ENCODE measurements at regions not wholly inside any gene's neighbourhood (a gene's known extent, or its start where the extent isn't known, plus 50 kb on each side); places are given as distances from the start of the nearest gene placed in this dataset.

DNA sequence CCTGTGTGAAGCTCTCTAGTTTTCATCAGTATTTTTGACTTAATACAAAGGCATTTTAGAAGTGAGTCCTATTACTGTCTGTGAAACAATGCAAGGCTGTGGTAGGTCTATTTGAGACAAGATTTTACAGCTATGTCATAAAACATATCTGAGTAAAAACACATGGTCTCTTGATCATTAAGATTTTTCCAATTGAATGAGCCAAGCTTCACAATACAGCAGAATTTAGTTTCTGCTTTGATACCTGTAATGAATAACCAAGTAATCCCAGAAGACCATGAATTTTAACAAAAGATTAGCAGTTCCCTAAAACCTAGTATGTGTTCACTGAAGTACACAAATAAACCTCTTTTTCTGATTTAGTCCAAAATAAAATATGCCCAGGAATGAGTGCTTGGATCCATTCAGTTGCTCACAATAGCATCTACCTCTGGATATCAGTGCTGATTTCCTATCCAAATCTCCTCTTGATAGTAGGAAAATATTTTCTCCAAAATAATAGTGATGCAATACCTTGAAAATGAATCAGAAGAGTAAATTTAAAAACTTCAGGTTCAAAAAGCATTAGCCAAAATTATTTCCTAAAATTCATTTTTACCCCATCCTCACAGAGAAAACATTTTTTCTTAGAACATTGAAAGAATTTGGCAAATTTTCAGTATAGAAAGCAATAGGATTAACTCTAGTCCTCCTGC, 533.5 kb upstream of the SGCG start:
- H3K4me3 ChIP-seq (ENCODE audit: low read length in 2 of 2): no peak overlapping the region
- DNase-seq: no peak
- H3K9me3 Mint-ChIP-seq: peaks cover 0 to 4% (median 0%) of the 10 kb centered on the region in 8 donors
- no peak overlapping the region for H3K27ac ChIP-seq (ENCODE audit: low read depth, low read length)
- H3K27ac Mint-ChIP-seq: no peak overlapping the region
- no peaks in the 10 kb centered on the region for H3K36me3 ChIP-seq (ENCODE audit: insufficient read depth, low read length)
- H3K4me1 ChIP-seq (ENCODE audit: insufficient read depth, low read length): no peaks in the 10 kb centered on the region
- POLR2A ChIA-PET (ENCODE audit: partially characterized antibody): no interaction called here
- no peak overlapping the region for H3K4me3 Mint-ChIP-seq
- intact Hi-C loops (cut with micrococcal nuclease): no loop called here
- no peaks in the 10 kb centered on the region for H3K27me3 ChIP-seq (ENCODE audit: insufficient read depth, low read length)
- no peaks in the 10 kb centered on the region for H3K27me3 Mint-ChIP-seq
- H3K9me3 ChIP-seq (ENCODE audit: control insufficient read depth in 1 of 2, low read length in 2 of 2): no peaks in the 10 kb centered on the region
- no peaks in the 10 kb centered on the region for H3K36me3 Mint-ChIP-seq
- CTCF ChIA-PET (ENCODE audit: partially characterized antibody): no interaction called here
- no peaks in the 10 kb centered on the region for H3K4me1 Mint-ChIP-seq

DNA sequence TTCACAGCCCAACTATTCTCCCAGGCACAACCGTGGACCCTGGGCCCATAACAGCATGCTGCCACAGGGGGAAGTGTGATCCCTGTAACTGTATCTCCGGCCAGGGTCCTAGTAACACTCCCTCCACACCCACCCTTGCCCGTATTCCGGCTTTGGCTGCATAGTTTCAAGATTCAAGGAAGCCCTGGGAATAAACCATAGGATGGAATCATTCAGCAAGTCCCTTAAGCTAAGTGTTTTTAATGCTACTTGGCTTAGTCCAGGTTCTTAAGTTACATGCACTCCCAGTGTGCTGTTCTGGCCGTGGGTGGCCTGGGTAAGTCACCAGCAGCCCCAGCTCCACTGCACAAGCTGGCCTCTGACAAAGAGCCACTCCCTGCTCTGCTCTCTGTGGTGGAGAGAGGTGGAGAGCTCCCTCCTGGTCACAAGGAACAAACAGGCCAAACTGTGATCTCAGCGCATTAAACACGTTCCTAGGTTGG, 532.4 kb upstream of the SGCG start:
- CTCF ChIA-PET (ENCODE audit: partially characterized antibody): no interaction called here
- Mint-ChIP-seq H3K27ac (no peak overlapping the region), H3K4me1 (no peaks in the 10 kb centered on the region), H3K4me3 (no peak overlapping the region), H3K36me3 (no peaks in the 10 kb centered on the region), H3K27me3 (no peaks in the 10 kb centered on the region), H3K9me3 (peaks cover 0 to 4% (median 0%) of the 10 kb centered on the region in 8 donors)
- POLR2A ChIA-PET (ENCODE audit: partially characterized antibody): no interaction called here
- no peak for DNase-seq
- no peaks in the 10 kb centered on the region for H3K36me3 ChIP-seq (ENCODE audit: insufficient read depth, low read length)
- intact Hi-C loops (cut with micrococcal nuclease): no loop called here
- no peaks in the 10 kb centered on the region for H3K9me3 ChIP-seq (ENCODE audit: control insufficient read depth in 1 of 2, low read length in 2 of 2)
- H3K27me3 ChIP-seq (ENCODE audit: insufficient read depth, low read length): no peaks in the 10 kb centered on the region
- H3K27ac ChIP-seq (ENCODE audit: low read depth, low read length): no peak overlapping the region
- no peak overlapping the region for H3K4me3 ChIP-seq (ENCODE audit: low read length in 2 of 2)
- no peaks in the 10 kb centered on the region for H3K4me1 ChIP-seq (ENCODE audit: insufficient read depth, low read length)

DNA sequence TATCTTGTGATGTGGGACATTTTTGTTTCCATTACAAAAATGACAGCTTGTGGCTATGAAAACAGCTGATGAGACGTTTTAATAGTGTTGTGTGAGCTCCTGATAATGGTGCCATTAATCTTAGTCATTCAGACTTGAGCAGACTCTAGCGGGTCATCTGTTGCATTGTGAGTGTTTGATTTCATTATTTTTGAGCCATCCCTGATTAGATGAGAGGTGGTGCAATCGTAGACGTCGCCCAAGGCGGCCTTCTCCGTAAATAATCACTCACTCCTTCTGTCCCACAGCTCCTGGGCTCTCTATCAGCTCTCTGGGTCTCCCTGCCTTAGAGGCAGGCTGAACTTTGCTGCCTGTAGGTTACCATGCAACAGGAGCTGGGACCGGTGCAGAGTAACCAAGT, 528.0 kb upstream of the SGCG start:
- Histone ChIP-seq H3K4me3 (ENCODE audit: low read length in 2 of 2) (no peak overlapping the region), H3K36me3 (ENCODE audit: insufficient read depth, low read length) (no peaks in the 10 kb centered on the region), H3K27ac (ENCODE audit: low read depth, low read length) (no peak overlapping the region), H3K9me3 (ENCODE audit: control insufficient read depth in 1 of 2, low read length in 2 of 2) (no peaks in the 10 kb centered on the region), H3K27me3 (ENCODE audit: insufficient read depth, low read length) (no peaks in the 10 kb centered on the region), H3K4me1 (ENCODE audit: insufficient read depth, low read length) (no peaks in the 10 kb centered on the region)
- no peaks in the 10 kb centered on the region for H3K36me3 Mint-ChIP-seq
- intact Hi-C loops (cut with micrococcal nuclease): no loop called here
- POLR2A ChIA-PET (ENCODE audit: partially characterized antibody): no interaction called here
- DNase-seq: no peak
- no peak overlapping the region for H3K4me3 Mint-ChIP-seq
- no peak overlapping the region for H3K27ac Mint-ChIP-seq
- no peaks in the 10 kb centered on the region for H3K9me3 Mint-ChIP-seq
- H3K27me3 Mint-ChIP-seq: no peaks in the 10 kb centered on the region
- CTCF ChIA-PET (ENCODE audit: partially characterized antibody): no interaction called here
- no peaks in the 10 kb centered on the region for H3K4me1 Mint-ChIP-seq

DNA sequence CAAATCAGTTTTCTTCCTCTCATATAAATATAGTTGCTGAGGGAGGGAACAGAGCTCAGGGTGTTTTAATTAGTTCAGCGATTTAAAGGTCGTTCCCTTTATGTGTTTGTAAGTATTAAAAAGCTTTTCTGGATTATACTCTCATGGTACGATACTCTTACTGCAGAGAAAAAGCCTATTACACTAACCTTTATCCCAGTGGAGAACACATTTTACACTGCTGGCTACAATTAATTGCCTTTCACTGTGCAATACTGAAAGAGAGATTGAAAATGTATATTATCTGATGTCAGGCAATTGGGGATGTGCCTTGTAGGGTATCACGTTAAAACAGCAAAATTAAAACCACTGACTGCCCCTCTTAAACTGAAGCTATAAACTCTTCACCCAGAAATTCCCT, 526.9 kb upstream of the SGCG start:
- H3K27ac Mint-ChIP-seq: no peak overlapping the region
- H3K9me3 ChIP-seq (ENCODE audit: control insufficient read depth in 1 of 2, low read length in 2 of 2): no peaks in the 10 kb centered on the region
- H3K4me1 Mint-ChIP-seq: no peaks in the 10 kb centered on the region
- no peaks in the 10 kb centered on the region for H3K4me1 ChIP-seq (ENCODE audit: insufficient read depth, low read length)
- no peaks in the 10 kb centered on the region for H3K36me3 ChIP-seq (ENCODE audit: insufficient read depth, low read length)
- H3K4me3 Mint-ChIP-seq: no peak overlapping the region
- no peak for DNase-seq
- no peak overlapping the region for H3K4me3 ChIP-seq (ENCODE audit: low read length in 2 of 2)
- H3K9me3 Mint-ChIP-seq: no peaks in the 10 kb centered on the region
- H3K27me3 ChIP-seq (ENCODE audit: insufficient read depth, low read length): no peaks in the 10 kb centered on the region
- CTCF ChIA-PET (ENCODE audit: partially characterized antibody): no interaction called here
- H3K27ac ChIP-seq (ENCODE audit: low read depth, low read length): no peak overlapping the region
- no peaks in the 10 kb centered on the region for H3K36me3 Mint-ChIP-seq
- intact Hi-C loops (cut with micrococcal nuclease): no loop called here
- no peaks in the 10 kb centered on the region for H3K27me3 Mint-ChIP-seq
- POLR2A ChIA-PET (ENCODE audit: partially characterized antibody): no interaction called here

DNA sequence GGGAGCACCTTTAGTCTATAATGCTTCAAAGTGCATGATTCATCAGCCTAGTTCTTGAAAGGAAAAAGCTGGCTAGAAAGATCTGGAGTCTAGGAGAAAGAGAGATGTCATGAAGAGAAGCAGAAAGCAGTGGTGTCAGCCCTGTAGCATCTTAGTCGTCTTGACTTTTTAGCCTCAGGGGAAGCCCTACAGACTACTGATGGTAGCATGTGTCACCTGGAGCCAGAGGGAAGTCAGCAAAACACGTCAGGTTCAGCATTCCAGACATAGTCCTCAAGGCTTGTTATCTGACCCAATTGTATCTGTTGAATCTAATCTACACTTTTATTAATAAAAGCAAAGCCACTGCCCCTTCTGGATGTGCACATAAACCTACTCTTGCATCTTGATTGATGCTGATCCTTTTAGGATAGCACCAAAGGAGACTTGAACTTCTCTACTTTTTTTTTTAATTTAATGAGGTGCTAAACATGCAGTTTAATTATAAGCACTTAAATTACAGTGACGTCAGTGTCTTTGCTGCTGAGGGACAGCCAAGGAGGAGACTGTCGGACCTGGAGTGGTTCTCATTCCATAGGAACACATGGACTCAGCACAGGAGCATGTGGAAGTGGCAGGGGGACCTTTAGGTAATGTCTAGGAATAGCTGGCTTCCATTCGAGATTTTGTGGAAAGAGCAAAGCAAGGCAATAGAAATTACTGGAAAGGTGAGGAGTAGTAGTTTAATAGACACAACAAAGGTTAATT, 525.5 kb upstream of the SGCG start:
- no peaks in the 10 kb centered on the region for H3K9me3 ChIP-seq (ENCODE audit: control insufficient read depth in 1 of 2, low read length in 2 of 2)
- H3K36me3 ChIP-seq (ENCODE audit: insufficient read depth, low read length): no peaks in the 10 kb centered on the region
- no peaks in the 10 kb centered on the region for H3K27me3 Mint-ChIP-seq
- no peak overlapping the region for H3K4me3 ChIP-seq (ENCODE audit: low read length in 2 of 2)
- intact Hi-C loops (cut with micrococcal nuclease): no loop called here
- CTCF ChIA-PET (ENCODE audit: partially characterized antibody): no interaction called here
- H3K9me3 Mint-ChIP-seq: peaks cover 0 to 2% (median 0%) of the 10 kb centered on the region in 8 donors
- no peak overlapping the region for H3K27ac ChIP-seq (ENCODE audit: low read depth, low read length)
- H3K4me1 ChIP-seq (ENCODE audit: insufficient read depth, low read length): no peaks in the 10 kb centered on the region
- POLR2A ChIA-PET (ENCODE audit: partially characterized antibody): no interaction called here
- no peak for DNase-seq
- H3K4me1 Mint-ChIP-seq: no peaks in the 10 kb centered on the region
- no peaks in the 10 kb centered on the region for H3K36me3 Mint-ChIP-seq
- H3K27ac Mint-ChIP-seq: peak overlapping the region in 1 of 7 donors; percentile 57
- H3K27me3 ChIP-seq (ENCODE audit: insufficient read depth, low read length): no peaks in the 10 kb centered on the region
- H3K4me3 Mint-ChIP-seq: no peak overlapping the region

DNA sequence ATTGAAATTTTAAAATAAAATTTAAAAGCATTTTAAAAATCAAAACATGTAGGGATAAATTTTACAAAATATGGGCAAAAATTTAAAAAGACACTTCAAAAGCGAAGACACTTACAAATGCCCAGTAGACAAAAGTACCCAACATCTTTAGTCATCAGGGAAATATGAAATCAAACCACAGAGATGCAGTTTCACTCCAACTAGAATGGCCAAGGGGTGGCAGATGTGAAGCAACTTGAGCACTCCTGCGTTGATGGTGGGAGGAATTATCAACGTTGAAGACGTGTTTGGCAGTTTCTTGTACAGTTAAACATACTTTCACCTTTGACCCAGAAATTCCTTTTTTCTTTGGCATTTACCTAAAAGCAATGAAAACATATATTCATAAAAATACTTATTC, 518.0 kb upstream of the SGCG start:
- Mint-ChIP-seq H3K36me3 (no peaks in the 10 kb centered on the region), H3K4me1 (peaks cover 0 to 2% (median 0%) of the 10 kb centered on the region in 4 donors), H3K4me3 (no peak overlapping the region), H3K27ac (no peak overlapping the region), H3K9me3 (peaks cover 0 to 3% (median 0%) of the 10 kb centered on the region in 8 donors), H3K27me3 (no peaks in the 10 kb centered on the region)
- intact Hi-C loops (cut with micrococcal nuclease): no loop called here
- H3K36me3 ChIP-seq (ENCODE audit: insufficient read depth, low read length): no peaks in the 10 kb centered on the region
- ChIA-PET POLR2A (ENCODE audit: partially characterized antibody) (no interaction called here), CTCF (ENCODE audit: partially characterized antibody) (no interaction called here)
- no peaks in the 10 kb centered on the region for H3K27me3 ChIP-seq (ENCODE audit: insufficient read depth, low read length)
- H3K4me1 ChIP-seq (ENCODE audit: insufficient read depth, low read length): no peaks in the 10 kb centered on the region
- DNase-seq: no peak
- no peak overlapping the region for H3K27ac ChIP-seq (ENCODE audit: low read depth, low read length)
- H3K9me3 ChIP-seq (ENCODE audit: control insufficient read depth in 1 of 2, low read length in 2 of 2): no peaks in the 10 kb centered on the region
- H3K4me3 ChIP-seq (ENCODE audit: low read length in 2 of 2): no peak overlapping the region

DNA sequence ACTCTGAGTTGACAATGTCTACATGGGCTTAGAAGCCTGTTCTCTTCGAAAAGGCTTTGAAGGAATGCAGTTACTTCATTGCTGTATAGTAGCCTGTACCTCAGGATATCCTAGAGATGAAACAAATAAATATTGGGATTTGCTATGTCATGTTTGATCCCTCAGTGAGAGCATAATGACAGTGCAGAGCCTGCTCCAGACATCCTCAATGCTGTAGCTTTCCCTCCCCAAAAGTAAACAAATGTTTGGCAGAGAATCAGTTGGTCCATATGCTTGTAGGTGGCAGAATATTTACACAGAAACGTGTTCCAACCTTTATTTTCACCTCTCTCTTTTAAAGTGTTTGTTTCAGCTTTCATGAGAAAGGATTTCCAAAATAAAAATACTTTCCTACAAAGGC, 515.3 kb upstream of the SGCG start:
- Histone ChIP-seq H3K4me1 (ENCODE audit: insufficient read depth, low read length) (no peaks in the 10 kb centered on the region), H3K36me3 (ENCODE audit: insufficient read depth, low read length) (no peaks in the 10 kb centered on the region), H3K27ac (ENCODE audit: low read depth, low read length) (no peak overlapping the region), H3K27me3 (ENCODE audit: insufficient read depth, low read length) (no peaks in the 10 kb centered on the region), H3K9me3 (ENCODE audit: control insufficient read depth in 1 of 2, low read length in 2 of 2) (no peaks in the 10 kb centered on the region), H3K4me3 (ENCODE audit: low read length in 2 of 2) (no peak overlapping the region)
- Mint-ChIP-seq H3K27me3 (no peaks in the 10 kb centered on the region), H3K9me3 (no peaks in the 10 kb centered on the region), H3K36me3 (no peaks in the 10 kb centered on the region), H3K4me3 (no peak overlapping the region), H3K4me1 (peaks cover 0 to 2% (median 0%) of the 10 kb centered on the region in 4 donors), H3K27ac (no peak overlapping the region)
- ChIA-PET POLR2A (ENCODE audit: partially characterized antibody) (no interaction called here), CTCF (ENCODE audit: partially characterized antibody) (no interaction called here)
- intact Hi-C loops (cut with micrococcal nuclease): no loop called here
- DNase-seq: no peak

Measured in CD4-positive, alpha-beta memory T cell (primary cell).